ENCODE measurements at regions not wholly inside any gene's neighbourhood (a gene's known extent, or its start where the extent isn't known, plus 50 kb on each side); places are given as distances from the start of the nearest gene placed in this dataset.
A peak's percentile ranks its signal among the peaks of the same experiment; 100 is the strongest.

DNA sequence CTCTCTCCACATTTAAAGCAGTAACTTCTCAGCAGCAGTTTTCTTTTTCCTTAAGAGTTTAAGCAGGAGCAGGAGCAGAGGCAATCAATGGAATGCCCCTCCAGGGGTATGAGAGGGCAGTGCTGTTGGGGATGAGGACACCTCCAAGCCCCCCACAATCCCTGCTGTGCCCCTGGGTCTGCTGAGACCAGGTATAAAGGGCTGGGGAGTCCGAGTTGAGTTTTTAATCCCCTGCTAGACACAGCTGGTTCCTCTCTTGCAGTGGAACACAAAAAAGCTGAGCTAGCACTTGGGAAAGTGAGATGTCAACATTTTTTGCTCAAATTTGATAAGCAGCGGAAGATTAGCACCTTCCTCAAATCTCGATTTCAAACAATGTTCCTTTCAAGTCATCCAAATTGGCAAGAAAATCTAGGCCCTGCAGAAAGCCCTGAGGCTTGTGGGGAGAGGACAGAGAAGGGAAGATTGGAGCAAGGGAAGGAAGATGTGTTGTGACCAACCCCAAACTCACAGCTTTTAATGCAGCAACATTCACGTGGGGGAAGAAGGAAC, 581.9 kb downstream of the SOX6 start:
- peak overlapping the region; percentile 14; the same call in 1 of the 2 replicates for H3K4me3 ChIP-seq (ENCODE audit: low read depth, low read length)
- no peak for TF ChIP-seq CTCF (IDR thresholded peaks at IDR 0.05; ENCODE audit: low read depth, low read length)
- no peaks in the 10 kb centered on the region for H3K27me3 ChIP-seq
- no peaks in the 10 kb centered on the region for H3K36me3 ChIP-seq
- H3K4me1 ChIP-seq = no peaks in the 10 kb centered on the region; the same call in 1 of the 2 replicates
- no peak for DNase-seq
- H3K9me3 ChIP-seq = no peaks in the 10 kb centered on the region

DNA sequence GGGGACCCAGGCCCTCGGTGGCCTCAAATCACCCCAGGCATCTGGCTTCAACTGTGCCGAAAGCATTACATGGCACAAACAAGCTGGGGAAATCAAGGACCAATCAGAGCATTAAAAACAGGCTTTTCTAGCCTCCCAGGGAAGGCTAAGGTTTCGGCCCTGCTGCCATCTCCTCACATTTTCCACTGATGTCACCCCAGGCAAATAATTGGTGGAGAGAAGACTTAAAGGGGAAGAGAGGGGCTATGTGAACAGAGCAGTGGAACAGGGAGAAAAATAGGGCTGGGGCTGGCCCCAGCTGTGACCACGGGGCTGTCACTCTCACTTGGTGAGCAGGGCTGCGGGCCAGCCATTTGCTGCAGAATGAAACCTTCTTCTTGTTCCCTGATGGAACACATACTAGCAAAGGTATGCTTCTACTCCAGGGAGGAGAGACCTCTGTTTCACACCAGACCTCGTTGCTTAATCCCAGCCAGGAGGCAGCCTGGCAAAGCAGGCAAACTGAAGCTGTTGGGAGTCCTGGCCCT, 581.3 kb downstream of the SOX6 start:
- TF ChIP-seq CTCF (IDR thresholded peaks at IDR 0.05; ENCODE audit: low read depth, low read length) = no peak
- no peaks in the 10 kb centered on the region for H3K9me3 ChIP-seq
- no peak overlapping the region for H3K4me3 ChIP-seq (ENCODE audit: low read depth, low read length)
- H3K4me1 ChIP-seq = no peaks in the 10 kb centered on the region; the same call in 1 of the 2 replicates
- H3K36me3 ChIP-seq = no peaks in the 10 kb centered on the region
- peak; percentile 4 for DNase-seq
- H3K27me3 ChIP-seq = no peaks in the 10 kb centered on the region

- Histone ChIP-seq H3K4me1 (no peaks in the 10 kb centered on the region; the same call in 1 of the 2 replicates), H3K27me3 (no peaks in the 10 kb centered on the region), H3K36me3 (no peaks in the 10 kb centered on the region), H3K9me3 (no peaks in the 10 kb centered on the region), H3K4me3 (ENCODE audit: low read depth, low read length) (no peak overlapping the region)
- DNase-seq = no peak
- no peak for TF ChIP-seq CTCF (IDR thresholded peaks at IDR 0.05; ENCODE audit: low read depth, low read length)
Measured at GRCh38 chr11:15775797-15776196, 580.5 kb downstream of the SOX6 start.

- TF ChIP-seq CTCF (IDR thresholded peaks at IDR 0.05; ENCODE audit: low read depth, low read length) = no peak
- no peaks in the 10 kb centered on the region; the same call in 1 of the 2 replicates for H3K4me1 ChIP-seq
- H3K36me3 ChIP-seq = no peaks in the 10 kb centered on the region
- no peak for DNase-seq
- no peaks in the 10 kb centered on the region for H3K27me3 ChIP-seq
- no peaks in the 10 kb centered on the region for H3K9me3 ChIP-seq
- no peak overlapping the region for H3K4me3 ChIP-seq (ENCODE audit: low read depth, low read length)
Measured at GRCh38 chr11:15776366-15776765, 580.0 kb downstream of the SOX6 start.

DNA sequence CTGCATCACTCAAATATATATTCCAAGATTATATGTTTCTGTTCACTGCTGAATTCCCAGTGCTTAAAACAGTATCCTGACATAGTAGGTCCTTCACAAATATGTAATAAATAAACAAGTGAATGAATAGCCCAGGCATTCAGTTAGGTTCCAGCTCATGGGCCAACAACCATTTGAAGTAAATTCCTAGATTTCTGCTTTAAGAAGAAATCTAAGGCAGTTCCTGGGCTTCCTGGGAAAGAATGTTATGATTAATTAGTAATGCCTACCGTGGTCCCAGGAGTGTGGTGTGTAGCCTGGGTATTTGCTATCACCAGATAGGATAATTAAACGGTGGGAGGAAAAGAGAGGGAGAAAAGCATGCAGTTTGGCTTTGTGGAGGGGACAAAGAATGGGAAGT, 576.8 kb downstream of the SOX6 start:
- no peaks in the 10 kb centered on the region for H3K4me1 ChIP-seq
- no peaks in the 10 kb centered on the region for H3K9me3 ChIP-seq
- TF ChIP-seq CTCF (IDR thresholded peaks at IDR 0.05; ENCODE audit: low read depth, low read length) = no peak
- DNase-seq = no peak
- H3K27me3 ChIP-seq = no peaks in the 10 kb centered on the region
- no peaks in the 10 kb centered on the region for H3K36me3 ChIP-seq
- no peak overlapping the region for H3K4me3 ChIP-seq (ENCODE audit: low read depth, low read length)

DNA sequence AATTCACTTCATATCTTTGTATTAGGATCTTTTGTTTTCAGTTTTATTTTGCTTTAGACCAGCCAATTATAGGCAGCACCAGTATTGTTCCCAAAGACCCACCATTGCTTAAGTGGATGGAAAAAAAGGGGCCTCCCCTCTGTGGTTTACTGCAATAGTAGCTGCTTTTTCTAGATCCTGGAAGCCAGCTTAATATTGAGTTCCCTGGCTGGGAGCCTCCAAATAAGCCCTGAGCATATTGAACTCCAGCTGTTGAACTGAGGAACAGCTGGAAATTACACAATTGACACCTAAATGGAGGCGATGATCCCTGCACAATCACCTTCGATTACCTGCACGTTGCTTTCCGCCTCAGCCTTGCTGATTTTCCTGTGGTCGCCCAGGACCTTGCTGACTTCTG, 576.0 kb downstream of the SOX6 start:
- H3K27me3 ChIP-seq = no peaks in the 10 kb centered on the region
- no peak for TF ChIP-seq CTCF (IDR thresholded peaks at IDR 0.05; ENCODE audit: low read depth, low read length)
- no peaks in the 10 kb centered on the region for H3K9me3 ChIP-seq
- no peaks in the 10 kb centered on the region for H3K36me3 ChIP-seq
- no peak overlapping the region for H3K4me3 ChIP-seq (ENCODE audit: low read depth, low read length)
- no peak for DNase-seq
- no peaks in the 10 kb centered on the region for H3K4me1 ChIP-seq

Measured in BE2C (cell line).